ENCODE measurements at regions not wholly inside any gene's neighbourhood (a gene's known extent, or its start where the extent isn't known, plus 50 kb on each side); places are given as distances from the start of the nearest gene placed in this dataset.

GRCh38 chr1:110765640-110766335 is 91.0 kb upstream of the KCNA3 start:
- ATAC-seq (no peak), DNase-seq (peak; percentile 41)

- no peak for ATAC-seq
- DNase-seq = no peak
These were observed 88.4 kb upstream of the KCNA3 start for GRCh38 chr1:110763149-110763548.

GRCh38 chr1:110760321-110760720 is 85.6 kb upstream of the KCNA3 start:
- no peak for DNase-seq
- ATAC-seq = no peak

- ATAC-seq = no peak
- no peak for DNase-seq
These were observed 81.8 kb upstream of the KCNA3 start for GRCh38 chr1:110756506-110756905.

DNA sequence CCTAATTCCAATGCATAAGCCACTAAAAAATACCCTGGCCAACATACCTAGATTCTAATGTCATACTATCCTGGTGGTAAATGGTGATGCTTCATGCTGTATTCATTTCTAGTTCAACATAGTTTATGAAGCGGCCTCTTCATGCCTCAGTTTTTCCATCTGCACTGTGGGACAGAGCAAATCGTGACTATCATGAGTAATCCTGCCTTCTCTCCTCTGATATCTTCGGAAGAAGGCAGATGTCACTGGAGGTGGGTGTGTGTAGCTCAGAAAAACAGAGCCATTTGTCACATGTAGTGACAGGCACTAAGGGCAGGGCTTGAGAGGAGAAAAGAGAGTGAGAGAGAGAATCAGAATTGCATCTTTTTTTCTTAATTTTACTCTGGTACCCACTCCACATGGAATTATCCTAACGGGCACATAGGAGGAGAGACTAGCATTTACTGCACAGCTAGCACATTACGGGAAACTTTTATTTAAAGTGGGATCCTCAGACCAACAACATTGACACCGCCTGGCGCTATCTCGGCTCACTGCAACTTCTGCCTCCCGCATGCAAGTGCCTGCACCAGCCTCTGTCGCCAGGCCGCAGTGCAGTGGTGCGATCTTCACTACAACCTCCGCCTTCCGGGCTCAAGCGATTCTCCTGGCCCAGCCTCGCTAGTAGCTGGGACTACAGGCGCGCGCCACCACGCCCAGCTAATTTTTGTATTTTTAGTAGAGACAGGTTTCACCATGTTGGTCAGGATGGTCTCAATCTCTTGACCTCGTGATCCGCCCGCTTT is 78.4 kb upstream of the KCNA3 start:
- ATAC-seq (peak; percentile 43), DNase-seq (no peak)

DNA sequence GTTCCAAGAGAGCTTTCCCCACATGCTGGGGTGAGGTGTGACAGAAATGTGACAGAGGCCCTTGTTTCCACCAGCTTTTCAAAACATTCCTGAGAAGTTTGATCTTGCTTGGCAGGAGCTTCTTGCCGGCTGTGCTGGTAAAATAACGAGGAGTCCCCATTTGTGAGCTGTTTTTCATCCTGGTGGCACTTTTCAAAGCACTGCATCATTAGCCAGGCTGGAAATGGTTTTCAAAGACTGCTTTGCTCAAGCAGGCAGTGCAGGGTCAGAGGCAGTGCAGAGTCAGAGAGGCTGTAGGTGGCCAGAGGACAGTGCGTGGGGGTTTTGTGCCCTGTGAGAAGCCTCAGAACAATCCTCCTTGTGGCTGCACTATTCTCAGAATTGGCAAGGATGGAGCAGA is 75.8 kb upstream of the KCNA3 start:
- DNase-seq = no peak
- ATAC-seq = no peak

DNA sequence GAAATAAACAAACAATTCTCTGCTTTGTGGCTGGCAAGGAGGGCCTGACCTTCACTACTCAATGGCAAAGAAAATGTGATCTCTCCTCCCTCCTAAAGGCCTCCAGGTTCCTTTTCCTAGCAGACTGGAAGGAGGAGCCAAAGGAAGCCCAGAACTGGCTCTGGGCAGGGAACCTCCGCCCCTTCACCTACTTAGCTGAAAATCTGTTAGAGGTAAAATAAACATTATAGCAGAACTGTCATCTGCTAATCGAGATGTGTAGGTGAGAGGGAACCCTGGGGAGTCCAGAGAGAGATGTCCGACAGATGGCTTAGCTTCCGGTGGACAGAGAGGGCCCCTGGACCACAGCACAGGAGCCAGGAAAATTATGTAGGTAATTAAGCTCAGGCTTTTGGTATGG is 75.2 kb upstream of the KCNA3 start:
- DNase-seq (no peak), ATAC-seq (no peak)

DNA sequence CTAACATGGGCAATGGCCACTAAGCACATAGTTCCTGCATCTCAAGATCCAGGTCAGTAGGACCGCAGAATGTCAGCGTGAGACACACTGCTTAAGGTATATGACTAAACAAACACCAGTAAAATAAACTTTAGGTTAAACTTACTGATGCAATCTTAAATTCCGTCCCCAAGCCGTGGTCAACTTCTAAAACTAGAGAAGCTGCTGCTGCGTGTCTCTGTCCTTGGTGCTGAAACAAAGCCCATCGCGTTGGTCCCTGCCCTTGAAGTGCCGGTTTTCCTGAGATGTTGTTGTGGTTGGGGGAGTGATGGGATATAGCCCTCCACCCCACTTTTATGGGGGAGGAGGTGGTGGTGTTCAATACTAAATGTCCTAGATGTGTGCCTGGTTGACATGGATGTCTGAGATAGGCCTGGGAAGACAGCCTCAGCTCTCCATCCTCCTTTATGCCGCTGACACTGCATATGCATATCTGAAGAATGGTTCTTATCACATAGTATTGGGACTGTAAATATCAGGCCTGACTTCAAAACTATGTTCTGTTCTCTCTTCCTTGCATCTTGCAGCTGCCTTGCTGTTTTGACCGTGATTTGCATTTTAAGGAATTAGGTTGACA is 72.0 kb upstream of the KCNA3 start:
- ATAC-seq (no peak), DNase-seq (peak; percentile 61)

DNA sequence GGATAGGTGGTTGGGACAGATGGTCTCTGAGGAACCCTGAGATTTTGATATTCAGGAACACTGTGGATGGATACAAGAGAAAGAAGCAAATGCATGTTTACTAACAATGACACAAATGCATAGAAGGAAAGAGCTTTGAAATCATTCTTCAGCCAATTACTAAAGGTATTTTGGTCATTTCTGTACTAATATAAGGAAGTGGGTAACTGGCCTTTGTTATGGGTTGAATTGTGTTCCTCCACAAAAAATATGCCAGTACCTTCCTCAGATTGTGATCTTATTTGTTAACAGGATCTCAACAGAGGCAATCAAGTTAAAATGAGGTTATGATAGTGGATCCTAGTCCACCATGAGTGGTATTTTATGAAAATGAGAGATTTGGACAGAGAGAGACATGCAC is 68.7 kb upstream of the KCNA3 start:
- no peak for ATAC-seq
- DNase-seq = no peak

- ATAC-seq (no peak), DNase-seq (no peak)
These were observed 62.3 kb upstream of the KCNA3 start for GRCh38 chr1:110736900-110737605.

DNA sequence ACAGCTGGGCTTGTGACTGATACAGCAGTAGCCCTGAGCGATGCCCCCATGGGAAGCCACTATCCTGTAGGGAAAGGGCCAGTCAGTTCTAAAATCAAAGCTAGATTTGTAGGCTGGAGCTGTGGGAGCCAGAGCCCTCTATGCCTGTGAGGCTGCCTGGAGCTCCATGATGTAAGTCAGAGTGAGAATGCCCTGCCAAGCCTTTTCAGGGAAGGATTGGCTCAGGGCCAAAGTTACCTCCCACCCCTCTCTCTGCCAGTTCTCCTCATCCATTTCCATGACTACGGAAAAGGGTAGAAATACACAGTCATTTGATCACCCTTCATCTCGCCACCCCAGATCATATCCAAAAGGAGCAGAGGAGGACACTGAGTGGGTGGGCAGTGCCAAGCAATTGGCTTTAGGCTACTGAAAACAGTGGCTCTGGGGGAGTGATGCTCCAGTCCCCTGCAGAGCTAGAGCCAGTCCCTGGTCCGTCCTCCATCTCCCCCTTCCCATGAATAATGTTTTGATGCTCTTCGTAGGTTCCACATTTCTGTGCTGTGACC is 59.5 kb upstream of the KCNA3 start:
- no peak for ATAC-seq
- no peak for DNase-seq

GRCh38 chr1:110731529-110731928 is 56.8 kb upstream of the KCNA3 start:
- no peak for ATAC-seq
- DNase-seq = no peak

DNA sequence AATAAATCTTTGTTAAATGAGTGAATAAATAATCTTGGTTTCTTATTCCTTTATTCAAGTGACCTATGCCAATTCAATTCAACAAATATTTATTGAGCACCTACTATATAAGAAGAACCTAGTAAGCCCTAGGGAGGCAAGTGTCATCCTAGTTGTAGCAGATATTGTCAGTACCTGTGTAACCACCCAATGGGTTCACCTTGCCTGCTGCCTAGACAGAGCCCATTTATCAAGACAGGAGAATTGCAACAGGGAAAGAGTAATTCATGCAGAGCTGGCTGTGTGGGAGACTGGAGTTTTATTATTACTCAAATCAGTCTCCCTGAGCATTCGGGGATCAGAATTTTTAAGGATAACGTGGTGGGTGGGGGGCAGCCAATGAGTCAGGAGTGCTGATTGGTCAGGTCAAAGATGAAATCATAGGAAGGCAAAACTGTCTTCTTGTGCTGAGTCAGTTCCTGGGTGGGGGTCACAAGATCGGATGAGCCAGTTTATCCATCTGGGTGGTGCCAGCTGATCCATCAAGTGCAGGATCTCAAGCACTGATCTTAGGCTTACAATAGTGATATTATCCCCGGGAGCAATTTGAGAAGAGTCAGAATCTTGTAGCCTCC is 53.8 kb upstream of the KCNA3 start:
- DNase-seq = no peak

GRCh38 chr1:110727246-110727645 is 52.5 kb upstream of the KCNA3 start:
- no peak for ATAC-seq
- DNase-seq = no peak

More for the DNA sequence above, 53.8 kb upstream of the KCNA3 start:
- ATAC-seq = no peak

DNA sequence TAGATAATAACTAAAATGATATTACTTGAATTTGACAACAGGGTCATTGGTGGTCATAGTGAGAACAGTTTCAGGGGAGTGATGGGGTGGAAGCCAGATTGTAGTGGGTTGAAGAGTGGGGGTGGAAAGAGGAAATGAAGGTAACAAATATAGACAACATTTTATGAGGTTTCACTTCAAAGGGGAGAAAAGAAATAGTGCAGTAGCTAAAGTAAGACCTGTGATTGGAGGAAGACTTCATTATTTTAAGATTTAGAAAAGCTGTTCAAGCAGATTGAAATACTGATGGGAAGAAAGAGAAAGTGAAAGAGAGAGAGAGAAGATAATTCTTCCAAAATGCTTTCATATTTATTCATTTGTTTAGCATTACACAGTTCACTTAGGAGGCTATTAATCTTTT is 52.0 kb upstream of the KCNA3 start:
- ATAC-seq (no peak), DNase-seq (no peak)
